Activated CD4-positive, alpha-beta T cell treated with anti-CD3 and anti-CD28 coated beads for 36 hours (primary cell): ENCODE measurements at regions not wholly inside any gene's neighbourhood (a gene's known extent, or its start where the extent isn't known, plus 50 kb on each side); places are given as distances from the start of the nearest gene placed in this dataset.
"Not testable (repeated sequence)": the region's sequence is repeated elsewhere in the genome, so short reads cannot be mapped to it uniquely, and the experiment has no call there.

Experiments
- ATAC-seq: fragments of 200-7000 bp; cut with Tn5 transposase; one replicate; pipeline ENCODE4 v1.10.0; 2021; ENCODE audit warnings: mild to moderate bottlenecking, moderate library complexity
- CTCF ChIA-PET: fragments of 350-600 bp; sonication (Branson Sonifier 250); formaldehyde crosslinking; loops from one replicate; lab custom pipeline; 2021; ENCODE audit warnings: antibody characterized with exemption; lab: Charles Lee
- POLR2A ChIA-PET: fragments of 350-600 bp; sonication (Branson Sonifier 250); formaldehyde crosslinking; loops from one replicate; lab custom pipeline; 2021; ENCODE audit warnings: antibody characterized with exemption, inconsistent platforms; lab: Charles Lee
- DNase-seq: peaks from one replicate; pipeline ENCODE4 v3.0.0-alpha.2; 2020
- H3K27ac Mint-ChIP-seq: one replicate; pipeline ENCODE4 v1.8.0; 2021; ENCODE audit warnings: mixed read lengths
- H3K27me3 Mint-ChIP-seq: one replicate; pipeline ENCODE4 v1.8.0; 2021; ENCODE audit warnings: mixed read lengths
- H3K36me3 Mint-ChIP-seq: one replicate; pipeline ENCODE4 v1.8.0; 2021; ENCODE audit warnings: low read depth, mixed read lengths
- H3K4me1 Mint-ChIP-seq: one replicate; pipeline ENCODE4 v1.8.0; 2021; ENCODE audit warnings: mixed read lengths
- H3K4me3 Mint-ChIP-seq: one replicate; pipeline ENCODE4 v1.8.0; 2021; ENCODE audit warnings: mild to moderate bottlenecking, moderate library complexity, mixed read lengths
- H3K9me3 Mint-ChIP-seq: one replicate; pipeline ENCODE4 v1.8.0; 2021; ENCODE audit warnings: low read depth, mixed read lengths
- intact Hi-C, 2 experiments: fragments of 100-400 bp; cut with DNase I in 1 of 2; cut with micrococcal nuclease in 1 of 2; formaldehyde crosslinking; loops; one replicate each; pipeline versions ENCODE4 v1.14.2 to v1.15.1; 2022 to 2024; cut with DNase I, micrococcal nuclease

- no peak for ATAC-seq
- intact Hi-C loops: no loop called here
- Mint-ChIP-seq H3K4me1 (no peaks in the 10 kb centered on the region), H3K9me3 (no peaks in the 10 kb centered on the region), H3K27me3 (no peaks in the 10 kb centered on the region), H3K4me3 (no peak overlapping the region), H3K36me3 (no peaks in the 10 kb centered on the region), H3K27ac (no peak overlapping the region)
- ChIA-PET CTCF (no interaction called here), POLR2A (no interaction called here)
- no peak for DNase-seq
Observed at GRCh38 chr2:154551649-154552048, 146.8 kb upstream of the KCNJ3 start.

GRCh38 chr2:154554046-154554445, 144.4 kb upstream of the KCNJ3 start:
- ATAC-seq: peak; percentile 16
- intact Hi-C loops: no loop called here
- CTCF ChIA-PET: no interaction called here
- Mint-ChIP-seq H3K4me1 (no peaks in the 10 kb centered on the region), H3K4me3 (no peak overlapping the region), H3K27ac (no peak overlapping the region), H3K9me3 (no peaks in the 10 kb centered on the region), H3K27me3 (no peaks in the 10 kb centered on the region), H3K36me3 (no peaks in the 10 kb centered on the region)
- POLR2A ChIA-PET: no interaction called here
- DNase-seq: peak; percentile 4

- H3K9me3 Mint-ChIP-seq: no peaks in the 10 kb centered on the region
- CTCF ChIA-PET: interaction anchor here (1.0 kb wide), 1 partner anchor 13 kb away, joined by 3 read pairs; no protein-coding TSS in a partner anchor
Observed at GRCh38 chr2:154555710-154556109, 142.8 kb upstream of the KCNJ3 start.

GRCh38 chr2:154556146-154556545, 142.3 kb upstream of the KCNJ3 start:
- ChIA-PET CTCF (interaction anchor here (1.0 kb wide), 1 partner anchor 13 kb away, joined by 3 read pairs; no protein-coding TSS in a partner anchor), POLR2A (no interaction called here)
- Mint-ChIP-seq H3K4me1 (no peaks in the 10 kb centered on the region), H3K27me3 (no peaks in the 10 kb centered on the region), H3K36me3 (no peaks in the 10 kb centered on the region), H3K27ac (no peak overlapping the region), H3K9me3 (no peaks in the 10 kb centered on the region), H3K4me3 (no peak overlapping the region)
- DNase-seq: no peak
- ATAC-seq: no peak
- intact Hi-C loops: no loop called here

More at GRCh38 chr2:154555710-154556109, 142.8 kb upstream of the KCNJ3 start:
- ATAC-seq (no peak), DNase-seq (no peak)
- H3K36me3 Mint-ChIP-seq: no peaks in the 10 kb centered on the region
- intact Hi-C loops: no loop called here
- H3K27me3 Mint-ChIP-seq: no peaks in the 10 kb centered on the region
- H3K27ac Mint-ChIP-seq: no peak overlapping the region
- H3K4me1 Mint-ChIP-seq: no peaks in the 10 kb centered on the region
- no peak overlapping the region for H3K4me3 Mint-ChIP-seq
- POLR2A ChIA-PET: no interaction called here

GRCh38 chr2:154556607-154557006, 141.9 kb upstream of the KCNJ3 start:
- H3K36me3 Mint-ChIP-seq: no peaks in the 10 kb centered on the region
- no peak overlapping the region for H3K27ac Mint-ChIP-seq
- no peaks in the 10 kb centered on the region for H3K27me3 Mint-ChIP-seq
- no peak overlapping the region for H3K4me3 Mint-ChIP-seq
- intact Hi-C loops: no loop called here
- ChIA-PET POLR2A (no interaction called here), CTCF (interaction anchor here (1.0 kb wide), 1 partner anchor 14 kb away, joined by 3 read pairs; no protein-coding TSS in a partner anchor)
- no peaks in the 10 kb centered on the region for H3K4me1 Mint-ChIP-seq
- H3K9me3 Mint-ChIP-seq: no peaks in the 10 kb centered on the region
- no peak for ATAC-seq
- no peak for DNase-seq

- Mint-ChIP-seq H3K36me3 (no peaks in the 10 kb centered on the region), H3K9me3 (no peaks in the 10 kb centered on the region), H3K27ac (no peak overlapping the region), H3K4me3 (no peak overlapping the region), H3K27me3 (no peaks in the 10 kb centered on the region), H3K4me1 (no peaks in the 10 kb centered on the region)
- ChIA-PET CTCF (no interaction called here), POLR2A (no interaction called here)
- ATAC-seq (no peak), DNase-seq (no peak)
- intact Hi-C loops: no loop called here
Observed at GRCh38 chr2:154557906-154558305, 140.6 kb upstream of the KCNJ3 start.

GRCh38 chr2:154565433-154565832, 133.1 kb upstream of the KCNJ3 start:
- Mint-ChIP-seq H3K4me1 (no peaks in the 10 kb centered on the region), H3K36me3 (no peaks in the 10 kb centered on the region), H3K27ac (no peak overlapping the region), H3K27me3 (no peaks in the 10 kb centered on the region), H3K9me3 (peaks cover 12% of the 10 kb centered on the region), H3K4me3 (no peak overlapping the region)
- POLR2A ChIA-PET: no interaction called here
- CTCF ChIA-PET: no interaction called here
- intact Hi-C loops: no loop called here
- no peak for DNase-seq
- ATAC-seq: no peak

GRCh38 chr2:154568413-154568812, 130.1 kb upstream of the KCNJ3 start:
- ChIA-PET POLR2A (no interaction called here), CTCF (interaction anchor here (1.0 kb wide), 1 partner anchor 235 kb away, joined by 3 read pairs; no protein-coding TSS in a partner anchor)
- peaks cover 15% of the 10 kb centered on the region for H3K9me3 Mint-ChIP-seq
- H3K36me3 Mint-ChIP-seq: no peaks in the 10 kb centered on the region
- no peaks in the 10 kb centered on the region for H3K4me1 Mint-ChIP-seq
- H3K27ac Mint-ChIP-seq: no peak overlapping the region
- ATAC-seq: no peak
- H3K27me3 Mint-ChIP-seq: no peaks in the 10 kb centered on the region
- DNase-seq: no peak
- intact Hi-C loops: no loop called here
- H3K4me3 Mint-ChIP-seq: no peak overlapping the region

- ChIA-PET POLR2A (no interaction called here), CTCF (interaction anchor here (0.7 kb wide), 1 partner anchor 54 kb away, joined by 4 read pairs; no protein-coding TSS in a partner anchor)
- DNase-seq: no peak
- no peaks in the 10 kb centered on the region for H3K36me3 Mint-ChIP-seq
- no peaks in the 10 kb centered on the region for H3K27me3 Mint-ChIP-seq
- peaks cover 12% of the 10 kb centered on the region for H3K9me3 Mint-ChIP-seq
- no peak for ATAC-seq
- no peak overlapping the region for H3K4me3 Mint-ChIP-seq
- intact Hi-C loops: no loop called here
- no peak overlapping the region for H3K27ac Mint-ChIP-seq
- H3K4me1 Mint-ChIP-seq: no peaks in the 10 kb centered on the region
Observed at GRCh38 chr2:154570501-154570900, 128.0 kb upstream of the KCNJ3 start.

GRCh38 chr2:154576699-154577098, 121.8 kb upstream of the KCNJ3 start:
- DNase-seq, H3K36me3 Mint-ChIP-seq, POLR2A ChIA-PET, H3K27ac Mint-ChIP-seq, CTCF ChIA-PET, intact Hi-C loops, H3K9me3 Mint-ChIP-seq, H3K27me3 Mint-ChIP-seq, ATAC-seq, H3K4me3 Mint-ChIP-seq, H3K4me1 Mint-ChIP-seq: not testable (repeated sequence)

GRCh38 chr2:154577390-154577789, 121.1 kb upstream of the KCNJ3 start:
- Mint-ChIP-seq H3K36me3 (no peaks in the 10 kb centered on the region), H3K27me3 (no peaks in the 10 kb centered on the region), H3K27ac (no peak overlapping the region), H3K4me1 (no peaks in the 10 kb centered on the region), H3K4me3 (no peak overlapping the region), H3K9me3 (peaks cover 3% of the 10 kb centered on the region)
- no peak for DNase-seq
- ChIA-PET POLR2A (no interaction called here), CTCF (no interaction called here)
- no peak for ATAC-seq
- intact Hi-C loops: no loop called here

- H3K27ac Mint-ChIP-seq: no peak overlapping the region
- DNase-seq: no peak
- no peaks in the 10 kb centered on the region for H3K4me1 Mint-ChIP-seq
- ATAC-seq: no peak
- H3K9me3 Mint-ChIP-seq: peaks cover 3% of the 10 kb centered on the region
- intact Hi-C loops: no loop called here
- CTCF ChIA-PET: interaction anchor here (0.6 kb wide), 1 partner anchor 12 kb away, joined by 3 read pairs; no protein-coding TSS in a partner anchor
- H3K4me3 Mint-ChIP-seq: no peak overlapping the region
- POLR2A ChIA-PET: no interaction called here
- H3K27me3 Mint-ChIP-seq: no peaks in the 10 kb centered on the region
- H3K36me3 Mint-ChIP-seq: no peaks in the 10 kb centered on the region
Observed at GRCh38 chr2:154580767-154581166, 117.7 kb upstream of the KCNJ3 start.
